ENCODE measurements at regions not wholly inside any gene's neighbourhood (a gene's known extent, or its start where the extent isn't known, plus 50 kb on each side); places are given as distances from the start of the nearest gene placed in this dataset.

DNA sequence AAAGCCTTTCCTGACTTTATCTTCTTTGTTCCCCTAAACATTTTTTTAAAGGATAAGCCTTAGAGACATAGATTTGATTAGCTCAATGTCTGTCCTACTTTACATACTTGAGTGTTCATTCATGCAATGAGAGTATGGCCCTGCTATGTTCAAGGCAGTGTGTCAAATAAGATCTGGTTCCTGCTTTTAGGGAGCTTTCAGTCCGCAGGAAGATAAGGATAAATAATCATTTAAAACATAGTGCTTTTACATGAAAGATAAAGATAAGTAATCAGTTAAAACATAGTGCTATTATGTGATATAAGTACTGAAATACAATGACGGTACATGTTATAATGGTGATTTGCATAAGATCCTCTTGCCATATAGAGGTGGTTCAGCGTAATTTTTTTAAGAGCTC, 378.3 kb upstream of the PRICKLE1 start:
- H3K4me1 ChIP-seq (ENCODE audit: control insufficient read depth in 4 of 4, insufficient read depth in 4 of 4, low read length in 3 of 4): no peaks in the 10 kb centered on the region
- H3K27ac ChIP-seq (ENCODE audit: low read depth in 1 of 2, low read length in 2 of 2): no peak overlapping the region
- H3K27me3 ChIP-seq (ENCODE audit: control insufficient read depth in 4 of 4, insufficient read depth in 4 of 4, low read length in 3 of 4): no peaks in the 10 kb centered on the region
- H3K9me3 ChIP-seq (ENCODE audit: control insufficient read depth in 4 of 4, low read length in 3 of 4): no peaks in the 10 kb centered on the region
- no peak overlapping the region for H3K4me3 ChIP-seq (ENCODE audit: low read depth in 1 of 3, low read length in 3 of 3)
- TF ChIP-seq, protein P1, sequence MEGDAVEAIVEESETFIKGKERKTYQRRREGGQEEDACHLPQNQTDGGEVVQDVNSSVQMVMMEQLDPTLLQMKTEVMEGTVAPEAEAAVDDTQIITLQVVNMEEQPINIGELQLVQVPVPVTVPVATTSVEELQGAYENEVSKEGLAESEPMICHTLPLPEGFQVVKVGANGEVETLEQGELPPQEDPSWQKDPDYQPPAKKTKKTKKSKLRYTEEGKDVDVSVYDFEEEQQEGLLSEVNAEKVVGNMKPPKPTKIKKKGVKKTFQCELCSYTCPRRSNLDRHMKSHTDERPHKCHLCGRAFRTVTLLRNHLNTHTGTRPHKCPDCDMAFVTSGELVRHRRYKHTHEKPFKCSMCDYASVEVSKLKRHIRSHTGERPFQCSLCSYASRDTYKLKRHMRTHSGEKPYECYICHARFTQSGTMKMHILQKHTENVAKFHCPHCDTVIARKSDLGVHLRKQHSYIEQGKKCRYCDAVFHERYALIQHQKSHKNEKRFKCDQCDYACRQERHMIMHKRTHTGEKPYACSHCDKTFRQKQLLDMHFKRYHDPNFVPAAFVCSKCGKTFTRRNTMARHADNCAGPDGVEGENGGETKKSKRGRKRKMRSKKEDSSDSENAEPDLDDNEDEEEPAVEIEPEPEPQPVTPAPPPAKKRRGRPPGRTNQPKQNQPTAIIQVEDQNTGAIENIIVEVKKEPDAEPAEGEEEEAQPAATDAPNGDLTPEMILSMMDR (IDR thresholded peaks at IDR 0.05; ENCODE audit: low read depth, low read length, missing input control): no peak
- TF ChIP-seq NR2F2 (IDR thresholded peaks at IDR 0.05) (no peak), EGR1 (IDR thresholded peaks at IDR 0.05; ENCODE audit: low read depth in 2 of 2) (no peak), SP1 (IDR thresholded peaks at IDR 0.05) (no peak), YY1 (IDR thresholded peaks at IDR 0.05) (no peak), HNF4A (conservative IDR thresholded peaks at IDR 0.05) (no peak)
- TF ChIP-seq, protein P2, sequence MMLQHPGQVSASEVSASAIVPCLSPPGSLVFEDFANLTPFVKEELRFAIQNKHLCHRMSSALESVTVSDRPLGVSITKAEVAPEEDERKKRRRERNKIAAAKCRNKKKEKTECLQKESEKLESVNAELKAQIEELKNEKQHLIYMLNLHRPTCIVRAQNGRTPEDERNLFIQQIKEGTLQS (IDR thresholded peaks at IDR 0.05): no peak
- WGBS: 66% methylated on average over 3 of the region's 3 CpGs
- no peaks in the 10 kb centered on the region for H3K36me3 ChIP-seq (ENCODE audit: control insufficient read depth in 4 of 4, insufficient read depth in 3 of 4, low read depth in 1 of 4, low read length in 3 of 4)
- DNase-seq (ENCODE audit: low spot score): no peak
- H3K9ac ChIP-seq (ENCODE audit: low read depth in 1 of 2, low read length in 2 of 2): no peak overlapping the region

DNA sequence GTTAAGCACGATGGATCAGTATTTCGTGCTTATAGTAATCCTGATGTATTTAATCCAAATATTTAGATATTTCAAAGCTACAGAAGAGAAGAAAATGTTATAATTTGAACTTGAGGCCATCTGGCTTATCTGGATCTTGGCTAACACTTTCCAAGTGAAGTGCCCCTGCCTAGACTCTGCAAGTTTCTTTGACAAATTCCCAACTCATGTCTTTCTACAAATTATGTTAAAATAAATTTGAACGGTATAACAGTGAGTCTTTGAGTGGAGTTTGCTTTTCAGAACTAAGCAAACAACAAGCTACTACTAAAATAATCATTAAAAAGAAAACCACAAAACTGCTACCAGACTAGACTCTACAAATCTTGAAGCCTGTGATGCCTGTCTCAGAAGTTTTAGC, 374.4 kb upstream of the PRICKLE1 start:
- Histone ChIP-seq H3K4me3 (ENCODE audit: low read depth in 1 of 3, low read length in 3 of 3) (no peak overlapping the region), H3K27ac (ENCODE audit: low read depth in 1 of 2, low read length in 2 of 2) (no peak overlapping the region), H3K36me3 (ENCODE audit: control insufficient read depth in 4 of 4, insufficient read depth in 3 of 4, low read depth in 1 of 4, low read length in 3 of 4) (no peaks in the 10 kb centered on the region), H3K4me1 (ENCODE audit: control insufficient read depth in 4 of 4, insufficient read depth in 4 of 4, low read length in 3 of 4) (no peaks in the 10 kb centered on the region), H3K9me3 (ENCODE audit: control insufficient read depth in 4 of 4, low read length in 3 of 4) (no peaks in the 10 kb centered on the region), H3K27me3 (ENCODE audit: control insufficient read depth in 4 of 4, insufficient read depth in 4 of 4, low read length in 3 of 4) (no peaks in the 10 kb centered on the region), H3K9ac (ENCODE audit: low read depth in 1 of 2, low read length in 2 of 2) (no peak overlapping the region)
- 58% methylated on average over 3 of the region's 3 CpGs for WGBS
- no peak for DNase-seq (ENCODE audit: low spot score)
- TF ChIP-seq, protein P3, sequence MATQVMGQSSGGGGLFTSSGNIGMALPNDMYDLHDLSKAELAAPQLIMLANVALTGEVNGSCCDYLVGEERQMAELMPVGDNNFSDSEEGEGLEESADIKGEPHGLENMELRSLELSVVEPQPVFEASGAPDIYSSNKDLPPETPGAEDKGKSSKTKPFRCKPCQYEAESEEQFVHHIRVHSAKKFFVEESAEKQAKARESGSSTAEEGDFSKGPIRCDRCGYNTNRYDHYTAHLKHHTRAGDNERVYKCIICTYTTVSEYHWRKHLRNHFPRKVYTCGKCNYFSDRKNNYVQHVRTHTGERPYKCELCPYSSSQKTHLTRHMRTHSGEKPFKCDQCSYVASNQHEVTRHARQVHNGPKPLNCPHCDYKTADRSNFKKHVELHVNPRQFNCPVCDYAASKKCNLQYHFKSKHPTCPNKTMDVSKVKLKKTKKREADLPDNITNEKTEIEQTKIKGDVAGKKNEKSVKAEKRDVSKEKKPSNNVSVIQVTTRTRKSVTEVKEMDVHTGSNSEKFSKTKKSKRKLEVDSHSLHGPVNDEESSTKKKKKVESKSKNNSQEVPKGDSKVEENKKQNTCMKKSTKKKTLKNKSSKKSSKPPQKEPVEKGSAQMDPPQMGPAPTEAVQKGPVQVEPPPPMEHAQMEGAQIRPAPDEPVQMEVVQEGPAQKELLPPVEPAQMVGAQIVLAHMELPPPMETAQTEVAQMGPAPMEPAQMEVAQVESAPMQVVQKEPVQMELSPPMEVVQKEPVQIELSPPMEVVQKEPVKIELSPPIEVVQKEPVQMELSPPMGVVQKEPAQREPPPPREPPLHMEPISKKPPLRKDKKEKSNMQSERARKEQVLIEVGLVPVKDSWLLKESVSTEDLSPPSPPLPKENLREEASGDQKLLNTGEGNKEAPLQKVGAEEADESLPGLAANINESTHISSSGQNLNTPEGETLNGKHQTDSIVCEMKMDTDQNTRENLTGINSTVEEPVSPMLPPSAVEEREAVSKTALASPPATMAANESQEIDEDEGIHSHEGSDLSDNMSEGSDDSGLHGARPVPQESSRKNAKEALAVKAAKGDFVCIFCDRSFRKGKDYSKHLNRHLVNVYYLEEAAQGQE (IDR thresholded peaks at IDR 0.05): no peak
- TF ChIP-seq YY1 (IDR thresholded peaks at IDR 0.05) (no peak), RXRA (IDR thresholded peaks at IDR 0.05) (no peak)

DNA sequence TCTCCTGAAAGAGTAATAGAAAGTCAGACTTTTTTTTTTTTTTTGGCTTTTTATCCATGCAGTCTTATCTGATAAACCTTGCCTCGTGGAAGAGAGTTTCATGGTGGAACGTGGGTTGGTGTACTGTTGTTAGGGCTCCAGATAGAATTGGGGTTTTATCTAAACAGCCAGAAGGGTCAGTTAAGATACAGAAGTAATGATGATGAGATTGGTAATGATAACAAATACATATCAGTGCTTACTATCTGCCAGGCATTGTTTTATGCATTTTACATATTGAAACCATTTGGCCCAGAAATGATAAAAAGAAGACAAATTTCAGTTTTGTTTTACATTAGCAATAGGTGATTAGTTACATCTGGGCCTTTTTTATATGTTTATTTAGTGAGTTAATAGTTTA, 372.8 kb upstream of the PRICKLE1 start:
- Histone ChIP-seq H3K4me1 (ENCODE audit: control insufficient read depth in 4 of 4, insufficient read depth in 4 of 4, low read length in 3 of 4) (no peaks in the 10 kb centered on the region), H3K36me3 (ENCODE audit: control insufficient read depth in 4 of 4, insufficient read depth in 3 of 4, low read depth in 1 of 4, low read length in 3 of 4) (no peaks in the 10 kb centered on the region), H3K27me3 (ENCODE audit: control insufficient read depth in 4 of 4, insufficient read depth in 4 of 4, low read length in 3 of 4) (no peaks in the 10 kb centered on the region), H3K4me3 (ENCODE audit: low read depth in 1 of 3, low read length in 3 of 3) (no peak overlapping the region), H3K9ac (ENCODE audit: low read depth in 1 of 2, low read length in 2 of 2) (no peak overlapping the region), H3K27ac (ENCODE audit: low read depth in 1 of 2, low read length in 2 of 2) (no peak overlapping the region), H3K9me3 (ENCODE audit: control insufficient read depth in 4 of 4, low read length in 3 of 4) (no peaks in the 10 kb centered on the region)
- no peak for DNase-seq (ENCODE audit: low spot score)
- WGBS: 38% methylated on average over 2 of the region's 2 CpGs
- no peak for TF ChIP-seq HNF4A (conservative IDR thresholded peaks at IDR 0.05)
- TF ChIP-seq FOXA2 (IDR thresholded peaks at IDR 0.05): no peak
- no peak for TF ChIP-seq RAD21 (IDR thresholded peaks at IDR 0.05)
- no peak for TF ChIP-seq NR2F2 (IDR thresholded peaks at IDR 0.05)
- no peak for TF ChIP-seq TAF1 (conservative IDR thresholded peaks at IDR 0.05)
- TF ChIP-seq, protein P4, sequence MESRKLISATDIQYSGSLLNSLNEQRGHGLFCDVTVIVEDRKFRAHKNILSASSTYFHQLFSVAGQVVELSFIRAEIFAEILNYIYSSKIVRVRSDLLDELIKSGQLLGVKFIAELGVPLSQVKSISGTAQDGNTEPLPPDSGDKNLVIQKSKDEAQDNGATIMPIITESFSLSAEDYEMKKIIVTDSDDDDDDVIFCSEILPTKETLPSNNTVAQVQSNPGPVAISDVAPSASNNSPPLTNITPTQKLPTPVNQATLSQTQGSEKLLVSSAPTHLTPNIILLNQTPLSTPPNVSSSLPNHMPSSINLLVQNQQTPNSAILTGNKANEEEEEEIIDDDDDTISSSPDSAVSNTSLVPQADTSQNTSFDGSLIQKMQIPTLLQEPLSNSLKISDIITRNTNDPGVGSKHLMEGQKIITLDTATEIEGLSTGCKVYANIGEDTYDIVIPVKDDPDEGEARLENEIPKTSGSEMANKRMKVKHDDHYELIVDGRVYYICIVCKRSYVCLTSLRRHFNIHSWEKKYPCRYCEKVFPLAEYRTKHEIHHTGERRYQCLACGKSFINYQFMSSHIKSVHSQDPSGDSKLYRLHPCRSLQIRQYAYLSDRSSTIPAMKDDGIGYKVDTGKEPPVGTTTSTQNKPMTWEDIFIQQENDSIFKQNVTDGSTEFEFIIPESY (IDR thresholded peaks at IDR 0.05): no peak
- TF ChIP-seq JUND (IDR thresholded peaks at IDR 0.05): no peak
- no peak for TF ChIP-seq GABPA (IDR thresholded peaks at IDR 0.05 in 1 of 2, conservative IDR thresholded peaks at IDR 0.05 in 1 of 2)
- TF ChIP-seq SP1 (IDR thresholded peaks at IDR 0.05): no peak
- no peak for TF ChIP-seq FOXA1 (IDR thresholded peaks at IDR 0.05)
- TF ChIP-seq, protein P2 (IDR thresholded peaks at IDR 0.05): no peak
- TF ChIP-seq YY1 (IDR thresholded peaks at IDR 0.05): no peak
- TF ChIP-seq, protein P3 (IDR thresholded peaks at IDR 0.05): no peak

Data from liver (tissue), 8 donors.